ENCODE measurements at regions not wholly inside any gene's neighbourhood (a gene's known extent, or its start where the extent isn't known, plus 50 kb on each side); places are given as distances from the start of the nearest gene placed in this dataset.

- Histone ChIP-seq H3K36me3 (ENCODE audit: control insufficient read depth in 1 of 2, insufficient read depth in 2 of 2, low read length in 1 of 2) (no peaks in the 10 kb centered on the region), H3K4me1 (ENCODE audit: control insufficient read depth in 1 of 2, insufficient read depth in 2 of 2, low read length in 2 of 2) (no peaks in the 10 kb centered on the region), H3K4me3 (ENCODE audit: low read length in 2 of 2) (no peak overlapping the region), H3K9me3 (ENCODE audit: control insufficient read depth, low read length) (no peaks in the 10 kb centered on the region), H3K27me3 (ENCODE audit: control insufficient read depth in 1 of 2, insufficient read depth in 2 of 2, low read length in 1 of 2) (no peaks in the 10 kb centered on the region), H3K27ac (ENCODE audit: low read depth in 1 of 2, low read length in 2 of 2) (no peak overlapping the region)
- 62 to 66% methylated on average over 2 of the region's 2 CpGs for WGBS, 2 donors
- DNase-seq (no peak), ATAC-seq (ENCODE audit: low FRiP score) (no peak)
- intact Hi-C loops (cut with DNase I): no loop called here
Measured at GRCh38 chr1:106615473-106615872, 441.0 kb upstream of the PRMT6 start.

- H3K4me1 ChIP-seq (ENCODE audit: control insufficient read depth in 1 of 2, insufficient read depth in 2 of 2, low read length in 2 of 2): no peaks in the 10 kb centered on the region
- no peak overlapping the region for H3K4me3 ChIP-seq (ENCODE audit: low read length in 2 of 2)
- ATAC-seq (ENCODE audit: low FRiP score): peak; percentile 19
- no peak for DNase-seq
- intact Hi-C loops (cut with DNase I): no loop called here
- H3K27me3 ChIP-seq (ENCODE audit: control insufficient read depth in 1 of 2, insufficient read depth in 2 of 2, low read length in 1 of 2): no peaks in the 10 kb centered on the region
- no peak overlapping the region for H3K27ac ChIP-seq (ENCODE audit: low read depth in 1 of 2, low read length in 2 of 2)
- H3K36me3 ChIP-seq (ENCODE audit: control insufficient read depth in 1 of 2, insufficient read depth in 2 of 2, low read length in 1 of 2): no peaks in the 10 kb centered on the region
- 73% methylated on average over 11 of the region's 11 CpGs for WGBS, 2 donors
- no peaks in the 10 kb centered on the region for H3K9me3 ChIP-seq (ENCODE audit: control insufficient read depth, low read length)
Measured at GRCh38 chr1:106619080-106619826, 437.2 kb upstream of the PRMT6 start.

- H3K27ac ChIP-seq (ENCODE audit: low read depth in 1 of 2, low read length in 2 of 2): no peak overlapping the region
- intact Hi-C loops (cut with DNase I): no loop called here
- DNase-seq: peak in 1 of 2 donors; percentile 48
- no peaks in the 10 kb centered on the region for H3K4me1 ChIP-seq (ENCODE audit: control insufficient read depth in 1 of 2, insufficient read depth in 2 of 2, low read length in 2 of 2)
- no peak for ATAC-seq (ENCODE audit: low FRiP score)
- 69 to 71% methylated on average over 5 of the region's 5 CpGs for WGBS, 2 donors
- no peaks in the 10 kb centered on the region for H3K36me3 ChIP-seq (ENCODE audit: control insufficient read depth in 1 of 2, insufficient read depth in 2 of 2, low read length in 1 of 2)
- no peak overlapping the region for H3K4me3 ChIP-seq (ENCODE audit: low read length in 2 of 2)
- H3K27me3 ChIP-seq (ENCODE audit: control insufficient read depth in 1 of 2, insufficient read depth in 2 of 2, low read length in 1 of 2): no peaks in the 10 kb centered on the region
- H3K9me3 ChIP-seq (ENCODE audit: control insufficient read depth, low read length): no peaks in the 10 kb centered on the region
Measured at GRCh38 chr1:106619827-106620134, 436.7 kb upstream of the PRMT6 start.

GRCh38 chr1:106620521-106620954, 435.9 kb upstream of the PRMT6 start:
- H3K9me3 ChIP-seq (ENCODE audit: control insufficient read depth, low read length): no peaks in the 10 kb centered on the region
- no peak for ATAC-seq (ENCODE audit: low FRiP score)
- H3K27ac ChIP-seq (ENCODE audit: low read depth in 1 of 2, low read length in 2 of 2): no peak overlapping the region
- peak in 1 of 2 donors; percentile 55 for DNase-seq
- intact Hi-C loops (cut with DNase I): no loop called here
- H3K27me3 ChIP-seq (ENCODE audit: control insufficient read depth in 1 of 2, insufficient read depth in 2 of 2, low read length in 1 of 2): no peaks in the 10 kb centered on the region
- WGBS, 2 donors: 67 to 68% methylated on average over 7 of the region's 7 CpGs
- no peaks in the 10 kb centered on the region for H3K4me1 ChIP-seq (ENCODE audit: control insufficient read depth in 1 of 2, insufficient read depth in 2 of 2, low read length in 2 of 2)
- H3K4me3 ChIP-seq (ENCODE audit: low read length in 2 of 2): no peak overlapping the region
- H3K36me3 ChIP-seq (ENCODE audit: control insufficient read depth in 1 of 2, insufficient read depth in 2 of 2, low read length in 1 of 2): no peaks in the 10 kb centered on the region

GRCh38 chr1:106621853-106622252, 434.6 kb upstream of the PRMT6 start:
- Histone ChIP-seq H3K4me1 (ENCODE audit: control insufficient read depth in 1 of 2, insufficient read depth in 2 of 2, low read length in 2 of 2) (no peaks in the 10 kb centered on the region), H3K4me3 (ENCODE audit: low read length in 2 of 2) (no peak overlapping the region), H3K27ac (ENCODE audit: low read depth in 1 of 2, low read length in 2 of 2) (no peak overlapping the region), H3K36me3 (ENCODE audit: control insufficient read depth in 1 of 2, insufficient read depth in 2 of 2, low read length in 1 of 2) (no peaks in the 10 kb centered on the region), H3K9me3 (ENCODE audit: control insufficient read depth, low read length) (no peaks in the 10 kb centered on the region), H3K27me3 (ENCODE audit: control insufficient read depth in 1 of 2, insufficient read depth in 2 of 2, low read length in 1 of 2) (no peaks in the 10 kb centered on the region)
- no peak for ATAC-seq (ENCODE audit: low FRiP score)
- no peak for DNase-seq
- 20 to 40% methylated on average over 2 of the region's 2 CpGs for WGBS, 2 donors
- intact Hi-C loops (cut with DNase I): no loop called here

GRCh38 chr1:106637566-106637965, 418.9 kb upstream of the PRMT6 start:
- DNase-seq (no peak), ATAC-seq (ENCODE audit: low FRiP score) (no peak)
- Histone ChIP-seq H3K9me3 (ENCODE audit: control insufficient read depth, low read length) (no peaks in the 10 kb centered on the region), H3K36me3 (ENCODE audit: control insufficient read depth in 1 of 2, insufficient read depth in 2 of 2, low read length in 1 of 2) (no peaks in the 10 kb centered on the region), H3K4me1 (ENCODE audit: control insufficient read depth in 1 of 2, insufficient read depth in 2 of 2, low read length in 2 of 2) (no peaks in the 10 kb centered on the region), H3K27ac (ENCODE audit: low read depth in 1 of 2, low read length in 2 of 2) (no peak overlapping the region), H3K27me3 (ENCODE audit: control insufficient read depth in 1 of 2, insufficient read depth in 2 of 2, low read length in 1 of 2) (no peaks in the 10 kb centered on the region), H3K4me3 (ENCODE audit: low read length in 2 of 2) (no peak overlapping the region)
- WGBS, 2 donors: 40% methylated on average over 3 of the region's 3 CpGs
- intact Hi-C loops (cut with DNase I): no loop called here

- no peak for ATAC-seq (ENCODE audit: low FRiP score)
- H3K4me1 ChIP-seq (ENCODE audit: control insufficient read depth in 1 of 2, insufficient read depth in 2 of 2, low read length in 2 of 2): no peaks in the 10 kb centered on the region
- no peak overlapping the region for H3K27ac ChIP-seq (ENCODE audit: low read depth in 1 of 2, low read length in 2 of 2)
- intact Hi-C loops (cut with DNase I): no loop called here
- H3K36me3 ChIP-seq (ENCODE audit: control insufficient read depth in 1 of 2, insufficient read depth in 2 of 2, low read length in 1 of 2): no peaks in the 10 kb centered on the region
- H3K27me3 ChIP-seq (ENCODE audit: control insufficient read depth in 1 of 2, insufficient read depth in 2 of 2, low read length in 1 of 2): no peaks in the 10 kb centered on the region
- H3K4me3 ChIP-seq (ENCODE audit: low read length in 2 of 2): no peak overlapping the region
- H3K9me3 ChIP-seq (ENCODE audit: control insufficient read depth, low read length): no peaks in the 10 kb centered on the region
- no peak for DNase-seq
Measured at GRCh38 chr1:106646261-106646784, 410.2 kb upstream of the PRMT6 start.

- 66 to 82% methylated on average over 1 of the region's 1 CpG for WGBS, 2 donors
- DNase-seq (no peak), ATAC-seq (ENCODE audit: low FRiP score) (no peak)
- H3K9me3 ChIP-seq (ENCODE audit: control insufficient read depth, low read length): no peaks in the 10 kb centered on the region
- no peaks in the 10 kb centered on the region for H3K4me1 ChIP-seq (ENCODE audit: control insufficient read depth in 1 of 2, insufficient read depth in 2 of 2, low read length in 2 of 2)
- no peaks in the 10 kb centered on the region for H3K27me3 ChIP-seq (ENCODE audit: control insufficient read depth in 1 of 2, insufficient read depth in 2 of 2, low read length in 1 of 2)
- H3K36me3 ChIP-seq (ENCODE audit: control insufficient read depth in 1 of 2, insufficient read depth in 2 of 2, low read length in 1 of 2): no peaks in the 10 kb centered on the region
- intact Hi-C loops (cut with DNase I): no loop called here
- no peak overlapping the region for H3K4me3 ChIP-seq (ENCODE audit: low read length in 2 of 2)
- H3K27ac ChIP-seq (ENCODE audit: low read depth in 1 of 2, low read length in 2 of 2): no peak overlapping the region
Measured at GRCh38 chr1:106646816-106647215, 409.7 kb upstream of the PRMT6 start.

GRCh38 chr1:106651028-106651762, 405.3 kb upstream of the PRMT6 start:
- no peak for ATAC-seq (ENCODE audit: low FRiP score)
- H3K4me1 ChIP-seq (ENCODE audit: control insufficient read depth in 1 of 2, insufficient read depth in 2 of 2, low read length in 2 of 2): no peaks in the 10 kb centered on the region
- no peaks in the 10 kb centered on the region for H3K27me3 ChIP-seq (ENCODE audit: control insufficient read depth in 1 of 2, insufficient read depth in 2 of 2, low read length in 1 of 2)
- H3K36me3 ChIP-seq (ENCODE audit: control insufficient read depth in 1 of 2, insufficient read depth in 2 of 2, low read length in 1 of 2): no peaks in the 10 kb centered on the region
- no peaks in the 10 kb centered on the region for H3K9me3 ChIP-seq (ENCODE audit: control insufficient read depth, low read length)
- DNase-seq: no peak
- 58 to 62% methylated on average over 4 of the region's 4 CpGs for WGBS, 2 donors
- no peak overlapping the region for H3K27ac ChIP-seq (ENCODE audit: low read depth in 1 of 2, low read length in 2 of 2)
- intact Hi-C loops (cut with DNase I): no loop called here
- no peak overlapping the region for H3K4me3 ChIP-seq (ENCODE audit: low read length in 2 of 2)
